Liver (tissue), 8 donors: ENCODE measurements at regions not wholly inside any gene's neighbourhood (a gene's known extent, or its start where the extent isn't known, plus 50 kb on each side); places are given as distances from the start of the nearest gene placed in this dataset.

Source experiments
- DNase-seq: peaks from one replicate; pipeline ENCODE4 v3.0.0-alpha.2; 2017; ENCODE audit warnings: low spot score
- H3K27ac ChIP-seq, 2 donors: one replicate each; pipeline ENCODE4 v1.7.0; 2013; ENCODE audit warnings: inconsistent platforms in 2 of 2, low read length in 2 of 2, control low read depth in 1 of 2, low read depth in 1 of 2, mild to moderate bottlenecking in 1 of 2
- H3K27me3 ChIP-seq, 4 donors: one replicate each; pipeline versions ENCODE4 v1.6.1 to v1.7.0; 2013; ENCODE audit warnings: low read length in 3 of 4, inconsistent platforms in 1 of 4, mild to moderate bottlenecking in 1 of 4, moderate library complexity in 1 of 4; ENCODE audit not compliant: control insufficient read depth in 4 of 4, insufficient read depth in 4 of 4
- H3K36me3 ChIP-seq, 4 donors: one replicate each; pipeline versions ENCODE4 v1.6.1 to v1.7.0; 2013; ENCODE audit warnings: low read length in 3 of 4, mild to moderate bottlenecking in 3 of 4, low read depth in 1 of 4, moderate library complexity in 1 of 4; ENCODE audit not compliant: control insufficient read depth in 4 of 4, insufficient read depth in 3 of 4
- H3K4me1 ChIP-seq, 4 donors: one replicate each; pipeline versions ENCODE4 v1.6.1 to v1.7.0; 2013; ENCODE audit warnings: low read length in 3 of 4, mild to moderate bottlenecking in 3 of 4, moderate library complexity in 1 of 4; ENCODE audit not compliant: control insufficient read depth in 4 of 4, insufficient read depth in 4 of 4
- H3K4me3 ChIP-seq, 3 donors: one replicate each; pipeline versions ENCODE4 v1.6.1 to v1.7.0; 2013; ENCODE audit warnings: low read length in 3 of 3, control low read depth in 1 of 3, low read depth in 1 of 3, mild to moderate bottlenecking in 1 of 3
- H3K9ac ChIP-seq, 2 donors: one replicate each; pipeline ENCODE4 v1.7.0; 2013; ENCODE audit warnings: low read length in 2 of 2, mild to moderate bottlenecking in 2 of 2, moderate library complexity in 2 of 2, control low read depth in 1 of 2, low read depth in 1 of 2
- H3K9me3 ChIP-seq, 4 donors: one replicate each; pipeline versions ENCODE4 v1.6.1 to v1.7.0; 2013; ENCODE audit warnings: low read length in 3 of 4; ENCODE audit not compliant: control insufficient read depth in 4 of 4
- EGR1 ChIP-seq, 2 donors: IDR thresholded peaks; 2 replicates each; pipeline ENCODE4 v1.6.1; 2016 to 2018; ENCODE audit warnings: antibody characterized with exemption in 2 of 2, low read depth in 2 of 2
- FOXA1 ChIP-seq: IDR thresholded peaks from 2 replicates; pipeline ENCODE4 v1.6.1; 2016; ENCODE audit warnings: antibody characterized with exemption
- FOXA2 ChIP-seq: IDR thresholded peaks from 2 replicates; pipeline ENCODE4 v1.6.1; 2016; ENCODE audit warnings: antibody characterized with exemption
- HNF4A ChIP-seq, 2 donors: conservative IDR thresholded peaks; 2 replicates each; pipeline ENCODE4 v1.6.1; 2016; ENCODE audit warnings: antibody characterized with exemption in 2 of 2, mild to moderate bottlenecking in 2 of 2
- HNF4G ChIP-seq: IDR thresholded peaks from 2 replicates; pipeline ENCODE4 v1.6.1; 2016; ENCODE audit warnings: antibody characterized with exemption
- NR2F2 ChIP-seq: IDR thresholded peaks from 2 replicates; pipeline ENCODE4 v1.6.1; 2016; ENCODE audit warnings: antibody characterized with exemption
- RAD21 ChIP-seq, 2 donors: IDR thresholded peaks; 2 replicates each; pipeline ENCODE4 v1.6.1; 2016; ENCODE audit warnings: antibody characterized with exemption in 2 of 2, mild to moderate bottlenecking in 2 of 2
- SP1 ChIP-seq: IDR thresholded peaks from 2 replicates; pipeline ENCODE4 v1.6.1; 2018; ENCODE audit warnings: antibody characterized with exemption, mild to moderate bottlenecking
- TAF1 ChIP-seq: conservative IDR thresholded peaks from 2 replicates; pipeline ENCODE4 v1.6.1; 2016; ENCODE audit warnings: antibody characterized with exemption, mild to moderate bottlenecking
- YY1 ChIP-seq: IDR thresholded peaks from 2 replicates; pipeline ENCODE4 v1.6.1; 2016; ENCODE audit warnings: antibody characterized with exemption, mild to moderate bottlenecking
- WGBS: extraction: QIAGEN DNeasy Blood & Tissue Kit; methylation state at CpG from one replicate; pipeline ENCODE4 v1.1.7; 2013; 5-methylcytosine and 5-hydroxymethylcytosine counted together
- TF ChIP-seq, protein P1 (sequence below): fragments of 150-350 bp; IDR thresholded peaks from 2 replicates; pipeline ENCODE4 v1.5.1; 2017; ENCODE audit warnings: improper control_type of control experiment, low read depth, low read length; ENCODE audit not compliant: missing input control
- TF ChIP-seq, protein P2 (sequence below): IDR thresholded peaks from 2 replicates; pipeline ENCODE4 v1.6.1; 2016; ENCODE audit warnings: antibody characterized with exemption, mild to moderate bottlenecking
- TF ChIP-seq, protein P3 (sequence below): IDR thresholded peaks from 2 replicates; pipeline ENCODE4 v1.6.1; 2016; ENCODE audit warnings: antibody characterized with exemption
- TF ChIP-seq, protein P4 (sequence below): IDR thresholded peaks from 2 replicates; pipeline ENCODE4 v1.6.1; 2016; ENCODE audit warnings: antibody characterized with exemption
- donor health status: healthy.
- donor health status: healthy.
- donor health status: healthy.
- donor health status: healthy.
- donor health status: healthy.

DNA sequence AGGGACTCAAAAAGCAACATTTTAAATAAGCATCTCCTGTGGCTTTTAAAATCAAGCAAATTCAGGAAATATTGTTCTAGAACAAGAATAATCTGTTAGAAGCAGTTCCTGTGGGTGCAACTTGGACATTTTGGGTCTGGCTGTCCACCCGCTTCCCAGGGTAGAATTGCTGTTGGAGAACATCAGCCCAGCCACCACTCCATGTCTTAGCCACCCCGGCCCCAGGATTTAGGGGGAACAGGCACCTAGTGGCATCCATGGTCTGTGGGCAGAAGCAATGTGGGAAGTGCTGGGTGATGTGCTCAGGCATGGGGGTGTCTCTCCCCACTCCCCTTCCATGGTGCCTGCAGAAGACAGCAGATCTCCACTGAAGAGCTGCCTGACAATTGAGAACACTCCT is 162.6 kb downstream of the KLF13 start:
- 72% methylated on average over 2 of the region's 2 CpGs for WGBS
- H3K27ac ChIP-seq = peak overlapping the region; percentile 42 to 66
- H3K4me3 ChIP-seq = no peak overlapping the region
- no peak overlapping the region for H3K9ac ChIP-seq
- H3K4me1 ChIP-seq = peaks cover 6 to 20% (median 15%) of the 10 kb centered on the region in 4 donors
- no peaks in the 10 kb centered on the region for H3K27me3 ChIP-seq
- TF ChIP-seq SP1 = no peak
- TF ChIP-seq HNF4A (conservative IDR thresholded peaks at IDR 0.05) = no peak
- TF ChIP-seq FOXA2 = no peak
- TF ChIP-seq, protein P1, sequence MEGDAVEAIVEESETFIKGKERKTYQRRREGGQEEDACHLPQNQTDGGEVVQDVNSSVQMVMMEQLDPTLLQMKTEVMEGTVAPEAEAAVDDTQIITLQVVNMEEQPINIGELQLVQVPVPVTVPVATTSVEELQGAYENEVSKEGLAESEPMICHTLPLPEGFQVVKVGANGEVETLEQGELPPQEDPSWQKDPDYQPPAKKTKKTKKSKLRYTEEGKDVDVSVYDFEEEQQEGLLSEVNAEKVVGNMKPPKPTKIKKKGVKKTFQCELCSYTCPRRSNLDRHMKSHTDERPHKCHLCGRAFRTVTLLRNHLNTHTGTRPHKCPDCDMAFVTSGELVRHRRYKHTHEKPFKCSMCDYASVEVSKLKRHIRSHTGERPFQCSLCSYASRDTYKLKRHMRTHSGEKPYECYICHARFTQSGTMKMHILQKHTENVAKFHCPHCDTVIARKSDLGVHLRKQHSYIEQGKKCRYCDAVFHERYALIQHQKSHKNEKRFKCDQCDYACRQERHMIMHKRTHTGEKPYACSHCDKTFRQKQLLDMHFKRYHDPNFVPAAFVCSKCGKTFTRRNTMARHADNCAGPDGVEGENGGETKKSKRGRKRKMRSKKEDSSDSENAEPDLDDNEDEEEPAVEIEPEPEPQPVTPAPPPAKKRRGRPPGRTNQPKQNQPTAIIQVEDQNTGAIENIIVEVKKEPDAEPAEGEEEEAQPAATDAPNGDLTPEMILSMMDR = no peak
- no peak for TF ChIP-seq EGR1 (IDR thresholded peaks at IDR 0.05; ENCODE audit: low read depth in 2 of 2)
- no peak for TF ChIP-seq YY1
- TF ChIP-seq, protein P2, sequence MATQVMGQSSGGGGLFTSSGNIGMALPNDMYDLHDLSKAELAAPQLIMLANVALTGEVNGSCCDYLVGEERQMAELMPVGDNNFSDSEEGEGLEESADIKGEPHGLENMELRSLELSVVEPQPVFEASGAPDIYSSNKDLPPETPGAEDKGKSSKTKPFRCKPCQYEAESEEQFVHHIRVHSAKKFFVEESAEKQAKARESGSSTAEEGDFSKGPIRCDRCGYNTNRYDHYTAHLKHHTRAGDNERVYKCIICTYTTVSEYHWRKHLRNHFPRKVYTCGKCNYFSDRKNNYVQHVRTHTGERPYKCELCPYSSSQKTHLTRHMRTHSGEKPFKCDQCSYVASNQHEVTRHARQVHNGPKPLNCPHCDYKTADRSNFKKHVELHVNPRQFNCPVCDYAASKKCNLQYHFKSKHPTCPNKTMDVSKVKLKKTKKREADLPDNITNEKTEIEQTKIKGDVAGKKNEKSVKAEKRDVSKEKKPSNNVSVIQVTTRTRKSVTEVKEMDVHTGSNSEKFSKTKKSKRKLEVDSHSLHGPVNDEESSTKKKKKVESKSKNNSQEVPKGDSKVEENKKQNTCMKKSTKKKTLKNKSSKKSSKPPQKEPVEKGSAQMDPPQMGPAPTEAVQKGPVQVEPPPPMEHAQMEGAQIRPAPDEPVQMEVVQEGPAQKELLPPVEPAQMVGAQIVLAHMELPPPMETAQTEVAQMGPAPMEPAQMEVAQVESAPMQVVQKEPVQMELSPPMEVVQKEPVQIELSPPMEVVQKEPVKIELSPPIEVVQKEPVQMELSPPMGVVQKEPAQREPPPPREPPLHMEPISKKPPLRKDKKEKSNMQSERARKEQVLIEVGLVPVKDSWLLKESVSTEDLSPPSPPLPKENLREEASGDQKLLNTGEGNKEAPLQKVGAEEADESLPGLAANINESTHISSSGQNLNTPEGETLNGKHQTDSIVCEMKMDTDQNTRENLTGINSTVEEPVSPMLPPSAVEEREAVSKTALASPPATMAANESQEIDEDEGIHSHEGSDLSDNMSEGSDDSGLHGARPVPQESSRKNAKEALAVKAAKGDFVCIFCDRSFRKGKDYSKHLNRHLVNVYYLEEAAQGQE = no peak
- no peak for TF ChIP-seq TAF1
- TF ChIP-seq NR2F2 = no peak
- TF ChIP-seq, protein P3, sequence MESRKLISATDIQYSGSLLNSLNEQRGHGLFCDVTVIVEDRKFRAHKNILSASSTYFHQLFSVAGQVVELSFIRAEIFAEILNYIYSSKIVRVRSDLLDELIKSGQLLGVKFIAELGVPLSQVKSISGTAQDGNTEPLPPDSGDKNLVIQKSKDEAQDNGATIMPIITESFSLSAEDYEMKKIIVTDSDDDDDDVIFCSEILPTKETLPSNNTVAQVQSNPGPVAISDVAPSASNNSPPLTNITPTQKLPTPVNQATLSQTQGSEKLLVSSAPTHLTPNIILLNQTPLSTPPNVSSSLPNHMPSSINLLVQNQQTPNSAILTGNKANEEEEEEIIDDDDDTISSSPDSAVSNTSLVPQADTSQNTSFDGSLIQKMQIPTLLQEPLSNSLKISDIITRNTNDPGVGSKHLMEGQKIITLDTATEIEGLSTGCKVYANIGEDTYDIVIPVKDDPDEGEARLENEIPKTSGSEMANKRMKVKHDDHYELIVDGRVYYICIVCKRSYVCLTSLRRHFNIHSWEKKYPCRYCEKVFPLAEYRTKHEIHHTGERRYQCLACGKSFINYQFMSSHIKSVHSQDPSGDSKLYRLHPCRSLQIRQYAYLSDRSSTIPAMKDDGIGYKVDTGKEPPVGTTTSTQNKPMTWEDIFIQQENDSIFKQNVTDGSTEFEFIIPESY = no peak
- no peak for TF ChIP-seq FOXA1
- TF ChIP-seq, protein P4, sequence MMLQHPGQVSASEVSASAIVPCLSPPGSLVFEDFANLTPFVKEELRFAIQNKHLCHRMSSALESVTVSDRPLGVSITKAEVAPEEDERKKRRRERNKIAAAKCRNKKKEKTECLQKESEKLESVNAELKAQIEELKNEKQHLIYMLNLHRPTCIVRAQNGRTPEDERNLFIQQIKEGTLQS = no peak
- DNase-seq = peak; percentile 22
- no peaks in the 10 kb centered on the region for H3K36me3 ChIP-seq
- no peaks in the 10 kb centered on the region for H3K9me3 ChIP-seq

DNA sequence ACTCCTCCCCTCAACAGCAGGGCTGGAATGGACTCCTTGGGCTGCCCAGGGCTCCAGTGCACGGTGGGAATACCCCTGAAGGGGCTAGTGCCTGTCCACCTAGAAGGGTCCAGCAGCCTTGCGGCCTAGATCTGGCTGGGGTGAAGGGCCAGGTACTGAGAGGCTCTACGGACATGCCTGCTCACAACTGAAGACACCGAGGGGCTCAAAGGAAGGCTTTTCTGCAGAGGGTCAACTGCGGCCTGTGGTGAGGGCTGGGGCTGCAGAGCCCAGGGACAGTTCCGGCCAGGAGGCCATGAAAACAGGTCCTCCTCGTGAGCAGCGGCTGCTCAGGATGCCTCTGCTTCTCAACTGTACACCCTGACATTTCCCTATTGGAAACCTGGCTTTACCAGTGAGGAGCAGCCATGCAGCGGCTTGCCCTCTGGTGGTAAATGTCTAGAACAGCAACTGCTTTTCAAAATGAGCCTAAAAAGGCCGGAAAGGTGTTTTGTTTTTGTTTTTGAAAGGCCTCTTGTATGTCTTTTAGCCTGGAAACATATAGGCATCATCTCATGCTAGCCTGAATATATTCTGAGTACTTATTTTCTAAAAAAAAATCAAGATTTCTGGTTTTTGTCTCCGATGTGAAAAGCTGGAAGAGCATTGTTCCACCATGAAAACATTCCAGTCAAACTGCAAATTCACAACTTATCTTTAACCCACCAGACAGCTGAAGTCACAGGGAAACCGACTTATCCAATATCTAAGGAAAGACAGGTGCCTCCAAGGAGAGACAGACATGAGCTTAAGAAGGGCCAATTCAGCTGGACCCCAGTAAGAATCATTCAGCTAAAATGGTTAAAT is 163.4 kb downstream of the KLF13 start:
- Histone ChIP-seq H3K27ac (no peak overlapping the region), H3K4me1 (peaks cover 6 to 20% (median 15%) of the 10 kb centered on the region in 4 donors), H3K9ac (no peak overlapping the region), H3K27me3 (no peaks in the 10 kb centered on the region), H3K4me3 (no peak overlapping the region), H3K36me3 (no peaks in the 10 kb centered on the region), H3K9me3 (no peaks in the 10 kb centered on the region)
- peak; percentile 37 for DNase-seq
- TF ChIP-seq, protein P1 = peak; percentile 95
- TF ChIP-seq FOXA1 = no peak
- no peak for TF ChIP-seq HNF4G
- TF ChIP-seq RAD21 (IDR thresholded peaks at IDR 0.05) = peak; percentile 91 to 95
- 52% methylated on average over 12 of the region's 12 CpGs for WGBS
